ENCODE measurements at regions not wholly inside any gene's neighbourhood (a gene's known extent, or its start where the extent isn't known, plus 50 kb on each side); places are given as distances from the start of the nearest gene placed in this dataset.
"Not testable (repeated sequence)": the region's sequence is repeated elsewhere in the genome, so short reads cannot be mapped to it uniquely, and the experiment has no call there.

GRCh38 chr2:83364264-83364663 is 1094.8 kb downstream of the SUCLG1 start:
- no peak for DNase-seq (ENCODE audit: low read depth in 1 of 2, low spot score in 1 of 2)
- POLR2A ChIA-PET: no interaction called here
- Histone ChIP-seq H3K27ac (no peak overlapping the region), H3K9me3 (peaks cover 11% of the 10 kb centered on the region; the same call in 1 of the 3 replicates), H3K4me1 (no peaks in the 10 kb centered on the region), H3K4me3 (no peak overlapping the region), H3K4me2 (no peak overlapping the region)
- CTCF ChIA-PET: no interaction called here
- FAIRE-seq: no peak
- WGBS (ENCODE audit: missing lambda C conversion rate): 14% methylated on average over 2 of the region's 2 CpGs
- no peak for TF ChIP-seq PHF8 (IDR thresholded peaks at IDR 0.05; ENCODE audit: borderline replicate concordance, low read depth)
- no peak for TF ChIP-seq MAFK (IDR thresholded peaks at IDR 0.05; ENCODE audit: partially characterized antibody)
- no peak for TF ChIP-seq SREBF2 (IDR thresholded peaks at IDR 0.05)
- ATAC-seq: no peak

GRCh38 chr2:83363138-83363537 is 1095.9 kb downstream of the SUCLG1 start:
- POLR2A ChIA-PET: not testable (repeated sequence)

GRCh38 chr2:83359336-83359735 is 1099.7 kb downstream of the SUCLG1 start:
- 44% methylated on average over 3 of the region's 3 CpGs for WGBS (ENCODE audit: missing lambda C conversion rate)
- no peak for FAIRE-seq
- ChIA-PET POLR2A (no interaction called here), CTCF (no interaction called here)
- peaks cover 16% of the 10 kb centered on the region; the same call in 1 of the 3 replicates for H3K9me3 ChIP-seq
- no peaks in the 10 kb centered on the region for H3K4me1 ChIP-seq
- no peak overlapping the region for H3K4me3 ChIP-seq
- H3K27ac ChIP-seq: no peak overlapping the region
- no peak for TF ChIP-seq PBX3 (IDR thresholded peaks at IDR 0.05)
- TF ChIP-seq MAFK (IDR thresholded peaks at IDR 0.05; ENCODE audit: partially characterized antibody): no peak
- TF ChIP-seq MYC (IDR thresholded peaks at IDR 0.05; ENCODE audit: borderline replicate concordance, low read length): no peak
- no peak for TF ChIP-seq TFCP2L1 (CRISPR knock-in tag; IDR thresholded peaks at IDR 0.05)
- no peak for TF ChIP-seq ZC3H11A (IDR thresholded peaks at IDR 0.05)
- TF ChIP-seq ESRRA (IDR thresholded peaks at IDR 0.05; ENCODE audit: borderline replicate concordance, low read length): no peak
- no peak for TF ChIP-seq CTCF (IDR thresholded peaks at IDR 0.05)
- no peak for TF ChIP-seq CBX2 (IDR thresholded peaks at IDR 0.05; ENCODE audit: borderline replicate concordance, low read depth)
- TF ChIP-seq PHF8 (IDR thresholded peaks at IDR 0.05; ENCODE audit: borderline replicate concordance, low read depth): no peak
- TF ChIP-seq CHD2 (IDR thresholded peaks at IDR 0.05; ENCODE audit: low read length, partially characterized antibody): no peak
- no peak for TF ChIP-seq BCL3 (IDR thresholded peaks at IDR 0.05)
- TF ChIP-seq EHMT2 (IDR thresholded peaks at IDR 0.05; ENCODE audit: low read depth): no peak
- no peak for DNase-seq (ENCODE audit: low read depth in 1 of 2, low spot score in 1 of 2)
- ATAC-seq: no peak
- no peak overlapping the region for H3K4me2 ChIP-seq

More at GRCh38 chr2:83363138-83363537, 1095.9 kb downstream of the SUCLG1 start:
- H3K27ac ChIP-seq; CTCF ChIA-PET; FAIRE-seq; ATAC-seq; DNase-seq (ENCODE audit: low read depth in 1 of 2, low spot score in 1 of 2); H3K4me3 ChIP-seq; H3K4me1 ChIP-seq; H3K4me2 ChIP-seq: not testable (repeated sequence)
- peaks cover 16% of the 10 kb centered on the region; the same call in 1 of the 3 replicates for H3K9me3 ChIP-seq

GRCh38 chr2:83342860-83343329 is 1116.2 kb downstream of the SUCLG1 start:
- H3K4me1 ChIP-seq: no peaks in the 10 kb centered on the region
- ATAC-seq (no peak), DNase-seq (ENCODE audit: low read depth in 1 of 2, low spot score in 1 of 2) (no peak), FAIRE-seq (no peak)
- POLR2A ChIA-PET: no interaction called here
- no peak overlapping the region for H3K4me2 ChIP-seq
- no peaks in the 10 kb centered on the region; the same call in 2 of the 3 replicates for H3K9me3 ChIP-seq
- H3K27ac ChIP-seq: no peak overlapping the region
- CTCF ChIA-PET: no interaction called here
- no peak overlapping the region for H3K4me3 ChIP-seq
- TF ChIP-seq SMC3 (IDR thresholded peaks at IDR 0.05) (no peak), ELK1 (IDR thresholded peaks at IDR 0.05; ENCODE audit: low read depth, low read length) (no peak), RCOR1 (IDR thresholded peaks at IDR 0.05; ENCODE audit: low read depth, low read length) (no peak)
- WGBS (ENCODE audit: missing lambda C conversion rate): 39% methylated on average over 2 of the region's 2 CpGs
